ENCODE measurements at regions not wholly inside any gene's neighbourhood (a gene's known extent, or its start where the extent isn't known, plus 50 kb on each side); places are given as distances from the start of the nearest gene placed in this dataset.

DNA sequence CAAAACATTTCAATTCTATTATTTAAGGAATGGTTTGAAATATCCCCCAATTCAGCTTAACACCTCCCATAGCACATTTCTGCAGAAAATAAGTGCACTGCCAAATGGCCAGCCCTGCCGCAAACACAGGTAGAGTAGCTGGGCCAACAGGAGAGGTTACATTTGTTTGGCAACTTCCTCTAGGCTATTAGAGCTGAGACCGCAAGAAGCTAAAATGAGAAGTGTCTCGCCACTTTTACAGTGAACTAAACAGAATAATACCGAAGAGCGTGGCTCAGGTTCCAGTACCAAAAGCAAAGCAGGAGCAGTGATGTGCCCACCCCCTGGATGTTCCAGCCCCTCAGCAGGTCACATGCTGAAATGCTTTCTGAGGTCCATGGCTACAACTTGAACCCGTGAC is 154.5 kb upstream of the PKN2 start:
- TF ChIP-seq POLR2A (IDR thresholded peaks at IDR 0.05; ENCODE audit: low read depth, low read length): no peak
- FAIRE-seq: no peak
- no peak for DNase-seq (ENCODE audit: insufficient read length, low spot score)

- TF ChIP-seq POLR2A (IDR thresholded peaks at IDR 0.05; ENCODE audit: low read depth, low read length): no peak
- no peak for FAIRE-seq
- DNase-seq (ENCODE audit: insufficient read length, low spot score): no peak
These were observed 153.8 kb upstream of the PKN2 start for GRCh38 chr1:88530246-88530645.

DNA sequence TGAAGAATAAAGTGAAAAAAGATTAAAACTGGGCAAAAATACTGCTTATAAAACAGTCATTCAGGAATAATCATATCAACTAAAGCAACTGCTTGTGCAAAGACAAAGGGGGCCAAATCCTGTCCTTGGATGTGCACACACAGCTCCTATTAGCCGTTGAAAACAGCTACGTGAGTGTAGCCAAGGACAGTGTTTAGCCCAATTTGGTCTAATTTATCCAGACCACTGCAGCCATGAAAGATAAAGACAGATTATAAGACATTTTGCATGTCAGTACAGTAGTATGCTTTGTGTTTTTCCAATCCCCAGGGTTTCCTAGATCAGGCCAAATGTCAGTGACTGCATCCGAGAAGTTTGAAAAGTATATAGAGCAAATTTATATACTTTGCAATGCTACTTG is 146.3 kb upstream of the PKN2 start:
- TF ChIP-seq POLR2A (IDR thresholded peaks at IDR 0.05; ENCODE audit: low read depth, low read length): no peak
- FAIRE-seq: no peak
- no peak for DNase-seq (ENCODE audit: insufficient read length, low spot score)

DNA sequence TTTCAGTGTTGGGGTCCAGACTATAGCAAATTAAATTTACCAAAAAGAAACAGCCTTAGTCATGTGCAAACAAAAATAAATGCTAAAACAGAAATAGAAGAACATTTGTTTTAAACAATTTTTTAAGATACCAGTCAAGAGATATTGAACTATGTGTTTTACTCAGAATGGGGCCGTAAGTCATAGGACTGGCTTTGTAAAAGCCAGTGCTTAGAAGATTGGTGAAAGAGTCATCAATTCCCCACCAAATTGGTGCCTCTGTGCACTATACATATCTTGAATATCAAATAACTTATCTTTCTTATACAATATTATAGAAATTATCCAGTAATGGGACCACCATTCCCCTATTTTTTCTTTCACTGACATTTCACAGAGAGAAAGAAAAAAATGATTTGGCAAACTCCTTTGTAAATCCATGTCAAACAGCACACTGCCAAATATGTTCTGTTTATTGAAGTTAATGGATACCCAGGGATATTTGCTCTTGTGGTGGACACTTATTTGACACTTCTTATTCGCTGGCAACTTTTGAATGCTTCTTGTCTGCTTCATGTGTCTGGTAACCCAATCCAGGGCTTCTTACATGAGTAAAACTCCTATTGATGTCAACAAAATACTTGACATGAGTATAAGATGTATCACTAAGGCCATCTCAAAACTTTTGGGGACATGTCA is 145.7 kb upstream of the PKN2 start:
- TF ChIP-seq POLR2A (IDR thresholded peaks at IDR 0.05; ENCODE audit: low read depth, low read length): no peak
- FAIRE-seq (no peak), DNase-seq (ENCODE audit: insufficient read length, low spot score) (no peak)

GRCh38 chr1:88540255-88540654 is 143.8 kb upstream of the PKN2 start:
- DNase-seq (ENCODE audit: insufficient read length, low spot score): no peak
- no peak for TF ChIP-seq POLR2A (IDR thresholded peaks at IDR 0.05; ENCODE audit: low read depth, low read length)
- no peak for FAIRE-seq

DNA sequence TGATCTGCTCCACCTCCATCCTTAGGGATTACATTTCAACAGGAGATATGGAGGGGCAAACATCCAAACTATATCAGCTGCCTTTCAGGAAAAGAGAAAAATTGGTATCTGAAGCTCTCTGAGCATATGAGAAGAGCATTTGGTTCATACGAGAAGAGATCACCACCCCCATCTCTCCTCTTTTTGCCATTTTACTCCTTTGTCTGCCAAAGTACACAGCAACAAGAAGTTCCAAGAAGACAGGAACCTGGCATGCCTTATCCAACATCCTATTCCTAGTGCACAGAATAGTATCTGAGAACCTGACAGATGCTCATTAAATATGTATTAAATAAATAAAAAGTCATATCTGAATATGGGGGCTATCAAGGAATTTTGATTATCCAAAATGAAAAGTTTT is 142.5 kb upstream of the PKN2 start:
- no peak for TF ChIP-seq POLR2A (IDR thresholded peaks at IDR 0.05; ENCODE audit: low read depth, low read length)
- FAIRE-seq: no peak
- DNase-seq (ENCODE audit: insufficient read length, low spot score): no peak

GRCh38 chr1:88544195-88544594 is 139.9 kb upstream of the PKN2 start:
- DNase-seq (ENCODE audit: insufficient read length, low spot score): no peak
- no peak for FAIRE-seq
- TF ChIP-seq POLR2A (IDR thresholded peaks at IDR 0.05; ENCODE audit: low read depth, low read length): no peak

DNA sequence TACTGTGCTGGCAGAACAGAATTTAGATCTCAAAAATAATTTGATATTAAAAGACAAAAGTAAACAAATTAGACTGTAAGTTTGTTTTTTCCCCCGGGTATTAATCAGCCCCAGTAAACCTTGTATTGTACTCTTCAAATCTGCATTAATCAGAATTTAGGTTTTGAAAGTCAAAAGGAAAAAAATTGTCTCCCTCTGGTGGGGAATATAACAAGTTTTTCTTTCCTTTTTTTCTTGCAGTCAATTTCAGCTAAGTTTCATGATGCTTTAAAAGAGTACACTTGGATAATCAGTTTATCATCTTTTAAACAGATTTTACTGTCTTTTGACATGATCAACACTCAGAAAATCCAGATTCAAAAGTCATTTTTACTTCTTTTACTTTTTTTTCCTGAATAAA is 134.5 kb upstream of the PKN2 start:
- FAIRE-seq (no peak), DNase-seq (ENCODE audit: insufficient read length, low spot score) (no peak)
- TF ChIP-seq POLR2A (IDR thresholded peaks at IDR 0.05; ENCODE audit: low read depth, low read length): no peak

DNA sequence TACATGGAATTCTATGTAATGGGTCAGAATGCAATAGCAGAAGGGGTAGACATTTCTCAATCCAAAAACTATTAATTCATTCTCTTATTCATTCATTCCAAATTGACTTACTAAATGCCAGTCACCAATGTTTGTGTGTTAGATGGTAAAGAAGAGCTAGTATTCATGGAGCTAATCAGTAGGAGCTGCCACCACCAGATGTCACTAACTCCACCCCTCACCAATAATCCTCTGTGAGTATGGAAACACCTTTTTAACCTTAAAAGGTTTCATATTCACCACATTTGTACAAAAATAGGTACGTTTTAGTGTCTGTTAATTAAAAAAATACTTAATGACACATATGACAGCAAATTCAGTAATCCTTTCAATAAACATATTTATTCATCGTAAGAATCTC is 131.8 kb upstream of the PKN2 start:
- FAIRE-seq: no peak
- no peak for TF ChIP-seq POLR2A (IDR thresholded peaks at IDR 0.05; ENCODE audit: low read depth, low read length)
- no peak for DNase-seq (ENCODE audit: insufficient read length, low spot score)

- no peak for FAIRE-seq
- no peak for DNase-seq (ENCODE audit: insufficient read length, low spot score)
- TF ChIP-seq POLR2A (IDR thresholded peaks at IDR 0.05; ENCODE audit: low read depth, low read length): no peak
These were observed 127.1 kb upstream of the PKN2 start for GRCh38 chr1:88557014-88557413.

GRCh38 chr1:88560621-88561020 is 123.5 kb upstream of the PKN2 start:
- no peak for TF ChIP-seq POLR2A (IDR thresholded peaks at IDR 0.05; ENCODE audit: low read depth, low read length)
- FAIRE-seq (no peak), DNase-seq (ENCODE audit: insufficient read length, low spot score) (no peak)

DNA sequence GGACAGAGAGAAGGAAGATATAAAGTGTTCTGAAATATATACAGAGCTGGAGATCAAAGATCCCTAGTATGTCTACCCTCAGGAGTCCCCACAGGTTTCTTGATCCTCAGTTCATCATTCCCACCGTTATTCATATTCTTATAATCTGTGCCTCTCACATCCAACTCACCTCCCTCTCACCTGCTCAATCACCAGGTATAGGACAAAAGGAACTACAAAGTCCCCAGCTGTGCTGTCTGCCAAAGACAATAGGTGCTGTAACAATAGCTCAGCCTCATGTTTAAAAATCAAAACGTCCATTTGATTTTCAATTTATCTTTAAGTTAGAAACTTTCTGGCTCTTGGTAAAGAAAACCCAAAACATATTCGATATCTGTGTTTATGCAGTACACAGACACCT is 121.1 kb upstream of the PKN2 start:
- no peak for TF ChIP-seq POLR2A (IDR thresholded peaks at IDR 0.05; ENCODE audit: low read depth, low read length)
- FAIRE-seq (no peak), DNase-seq (ENCODE audit: insufficient read length, low spot score) (no peak)

DNA sequence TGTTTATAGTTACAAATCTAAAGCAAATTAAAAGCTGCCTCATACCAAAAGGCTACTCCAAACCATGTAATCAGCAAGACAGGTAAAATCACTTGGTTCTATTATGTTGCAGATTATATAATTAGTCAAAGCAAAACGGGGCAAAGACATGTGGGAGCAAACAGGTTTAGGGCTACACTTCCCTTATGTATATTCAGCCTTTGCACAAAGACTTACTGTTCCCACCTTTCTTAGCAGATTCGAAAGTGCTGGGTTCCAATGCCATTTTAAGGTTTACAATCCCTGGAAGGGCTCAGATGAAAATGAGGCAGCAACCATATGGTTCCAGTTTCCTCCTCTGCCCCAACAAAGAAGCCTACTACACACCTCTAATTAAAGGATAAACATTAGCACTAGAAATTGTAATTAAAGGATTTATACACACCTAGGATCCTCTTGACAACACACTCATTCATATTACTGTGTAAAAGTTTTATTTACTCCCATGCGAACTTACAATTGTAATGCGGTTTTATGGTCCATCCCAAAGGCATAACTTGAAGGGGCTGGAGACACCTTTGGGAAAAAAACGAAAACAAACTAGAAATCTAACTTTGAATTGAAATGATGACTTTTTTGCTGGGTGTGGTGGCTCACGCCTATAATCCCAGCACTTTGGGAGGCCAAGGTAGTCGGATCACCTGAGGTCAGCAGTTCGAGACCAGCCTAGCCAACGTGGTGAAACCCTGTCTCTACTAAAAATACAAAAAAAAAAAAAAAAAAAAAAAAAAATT is 117.3 kb upstream of the PKN2 start:
- TF ChIP-seq POLR2A (IDR thresholded peaks at IDR 0.05; ENCODE audit: low read depth, low read length): no peak
- FAIRE-seq (no peak), DNase-seq (ENCODE audit: insufficient read length, low spot score) (no peak)

DNA sequence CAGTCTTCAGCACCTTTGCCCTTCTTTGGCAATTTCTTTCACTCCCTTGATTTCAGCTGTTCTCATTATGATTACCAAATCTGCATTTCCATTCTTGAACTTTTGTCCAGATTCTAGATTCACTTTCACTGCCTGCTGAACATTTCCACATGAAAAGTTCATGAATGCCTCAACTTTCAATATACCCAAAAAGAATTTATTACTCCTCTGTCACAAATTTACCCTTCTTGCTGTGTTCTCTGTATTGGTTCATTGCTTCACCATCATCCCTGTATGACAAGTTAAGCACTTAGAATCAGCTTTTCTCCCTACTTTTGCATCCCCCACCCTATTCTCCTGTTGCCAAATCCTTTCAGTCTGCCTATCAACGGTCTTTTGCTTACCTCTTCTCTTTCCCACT is 112.6 kb upstream of the PKN2 start:
- no peak for TF ChIP-seq POLR2A (IDR thresholded peaks at IDR 0.05; ENCODE audit: low read depth, low read length)
- FAIRE-seq (no peak), DNase-seq (ENCODE audit: insufficient read length, low spot score) (no peak)

DNA sequence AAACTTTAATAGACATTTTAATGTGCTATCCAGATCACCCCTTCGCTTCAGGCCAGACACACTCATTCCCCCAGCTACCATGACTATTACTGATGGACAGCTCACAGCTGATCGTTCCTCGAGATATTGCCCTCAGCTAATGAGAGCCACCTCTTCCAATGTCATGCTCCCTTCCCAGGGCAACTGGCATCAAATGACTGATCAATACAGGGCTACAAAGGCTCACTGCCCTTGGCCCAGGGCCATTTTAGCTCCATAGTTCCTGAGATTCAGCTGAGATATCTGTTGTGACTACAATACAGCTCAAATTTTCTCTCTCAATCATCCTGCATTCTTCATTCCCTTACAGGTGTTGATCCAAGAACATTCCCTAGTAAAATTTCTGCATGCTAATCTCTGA is 104.5 kb upstream of the PKN2 start:
- no peak for TF ChIP-seq POLR2A (IDR thresholded peaks at IDR 0.05; ENCODE audit: low read depth, low read length)
- FAIRE-seq: no peak
- no peak for DNase-seq (ENCODE audit: insufficient read length, low spot score)
